ENCODE measurements at regions not wholly inside any gene's neighbourhood (a gene's known extent, or its start where the extent isn't known, plus 50 kb on each side); places are given as distances from the start of the nearest gene placed in this dataset.

DNA sequence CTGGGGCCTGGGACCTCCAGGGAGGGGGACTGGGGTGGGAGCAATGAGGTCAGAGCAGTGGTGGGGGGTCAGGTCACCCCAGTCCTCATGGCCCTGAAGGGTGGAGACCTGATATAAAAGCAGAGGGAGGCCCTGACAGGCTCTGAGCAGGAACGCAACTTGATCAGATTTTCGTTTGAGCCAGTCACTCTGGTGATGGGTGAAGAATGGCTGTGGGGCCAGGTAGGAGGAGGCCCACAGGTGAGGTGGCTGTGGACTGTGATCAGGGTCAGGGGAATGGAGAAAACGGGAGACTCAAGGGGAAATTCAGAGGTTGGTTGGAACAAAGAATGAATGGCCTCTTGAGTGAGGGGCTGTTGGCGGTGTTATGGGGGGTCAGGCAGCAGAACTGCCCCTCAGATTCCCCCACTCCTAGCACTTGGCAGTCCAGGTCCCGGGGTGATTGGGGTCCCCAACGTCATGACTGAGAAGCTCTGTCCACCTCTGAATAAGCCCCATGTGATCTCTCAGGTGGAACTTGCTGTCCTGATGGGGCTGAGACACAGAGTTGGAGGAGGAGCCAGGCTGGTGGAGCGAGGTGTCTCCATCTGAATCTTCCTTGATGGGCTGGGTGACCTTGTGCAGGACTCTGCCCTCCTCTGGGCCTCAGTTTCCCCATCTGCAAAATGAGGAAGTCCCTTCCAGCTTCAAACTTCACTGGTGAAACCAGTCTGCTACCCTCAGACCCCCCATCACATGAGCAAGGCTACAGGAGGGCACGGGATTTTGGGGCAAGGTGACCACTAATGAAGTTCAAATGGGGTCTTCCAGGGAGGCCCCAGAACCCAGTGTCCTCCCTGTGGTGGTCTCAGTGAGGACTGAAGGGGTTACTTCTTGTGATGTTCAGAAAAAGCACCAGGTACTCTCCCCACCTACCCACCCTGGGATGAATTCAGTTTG lies 683.0 kb downstream of the MATN1 start:
- no peak overlapping the region for H3K4me3 ChIP-seq (ENCODE audit: low read length)
- no peak for DNase-seq (ENCODE audit: low read depth)
- TF ChIP-seq, protein P1, sequence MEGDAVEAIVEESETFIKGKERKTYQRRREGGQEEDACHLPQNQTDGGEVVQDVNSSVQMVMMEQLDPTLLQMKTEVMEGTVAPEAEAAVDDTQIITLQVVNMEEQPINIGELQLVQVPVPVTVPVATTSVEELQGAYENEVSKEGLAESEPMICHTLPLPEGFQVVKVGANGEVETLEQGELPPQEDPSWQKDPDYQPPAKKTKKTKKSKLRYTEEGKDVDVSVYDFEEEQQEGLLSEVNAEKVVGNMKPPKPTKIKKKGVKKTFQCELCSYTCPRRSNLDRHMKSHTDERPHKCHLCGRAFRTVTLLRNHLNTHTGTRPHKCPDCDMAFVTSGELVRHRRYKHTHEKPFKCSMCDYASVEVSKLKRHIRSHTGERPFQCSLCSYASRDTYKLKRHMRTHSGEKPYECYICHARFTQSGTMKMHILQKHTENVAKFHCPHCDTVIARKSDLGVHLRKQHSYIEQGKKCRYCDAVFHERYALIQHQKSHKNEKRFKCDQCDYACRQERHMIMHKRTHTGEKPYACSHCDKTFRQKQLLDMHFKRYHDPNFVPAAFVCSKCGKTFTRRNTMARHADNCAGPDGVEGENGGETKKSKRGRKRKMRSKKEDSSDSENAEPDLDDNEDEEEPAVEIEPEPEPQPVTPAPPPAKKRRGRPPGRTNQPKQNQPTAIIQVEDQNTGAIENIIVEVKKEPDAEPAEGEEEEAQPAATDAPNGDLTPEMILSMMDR (IDR thresholded peaks at IDR 0.05; ENCODE audit: insufficient read depth, low read depth, low read length, missing control alignments), result no peak

DNA sequence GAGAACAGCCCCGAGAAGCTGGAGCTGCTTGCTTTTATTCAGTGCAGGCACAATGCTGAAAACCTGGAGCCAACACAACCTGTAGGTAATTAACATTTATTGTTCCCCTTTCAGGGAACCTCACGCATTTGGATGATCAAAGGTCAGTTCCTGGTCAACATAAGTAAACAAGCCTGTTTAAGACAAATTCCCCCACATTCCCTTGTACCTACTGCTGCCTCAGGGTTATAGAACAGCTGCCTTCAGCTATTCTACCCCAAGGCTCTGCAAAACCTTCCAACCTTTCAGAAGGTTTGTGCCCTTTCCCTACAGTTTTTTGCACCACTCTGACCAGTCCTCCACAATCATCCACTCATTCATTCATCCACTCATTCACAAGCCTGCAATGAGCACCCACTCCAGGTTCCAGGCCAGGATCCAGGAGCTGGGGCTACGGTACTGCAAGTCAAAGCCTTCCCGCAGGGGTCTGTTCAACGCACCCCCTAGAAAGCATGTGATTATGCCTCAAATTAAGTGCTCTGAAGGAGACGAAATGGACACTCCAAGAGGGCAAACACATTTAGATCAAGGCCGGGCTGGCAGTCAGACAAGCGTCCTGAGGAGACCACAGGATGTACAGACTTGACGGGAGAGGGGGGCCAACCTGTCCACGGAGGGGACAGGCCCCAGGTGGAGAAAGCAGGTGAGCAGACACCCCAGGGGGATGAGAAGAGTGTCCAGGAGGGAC lies 683.9 kb downstream of the MATN1 start:
- no peak for DNase-seq (ENCODE audit: low read depth)
- no peak overlapping the region for H3K4me3 ChIP-seq (ENCODE audit: low read length)
- TF ChIP-seq, protein P1 (IDR thresholded peaks at IDR 0.05; ENCODE audit: insufficient read depth, low read depth, low read length, missing control alignments), result no peak

DNA sequence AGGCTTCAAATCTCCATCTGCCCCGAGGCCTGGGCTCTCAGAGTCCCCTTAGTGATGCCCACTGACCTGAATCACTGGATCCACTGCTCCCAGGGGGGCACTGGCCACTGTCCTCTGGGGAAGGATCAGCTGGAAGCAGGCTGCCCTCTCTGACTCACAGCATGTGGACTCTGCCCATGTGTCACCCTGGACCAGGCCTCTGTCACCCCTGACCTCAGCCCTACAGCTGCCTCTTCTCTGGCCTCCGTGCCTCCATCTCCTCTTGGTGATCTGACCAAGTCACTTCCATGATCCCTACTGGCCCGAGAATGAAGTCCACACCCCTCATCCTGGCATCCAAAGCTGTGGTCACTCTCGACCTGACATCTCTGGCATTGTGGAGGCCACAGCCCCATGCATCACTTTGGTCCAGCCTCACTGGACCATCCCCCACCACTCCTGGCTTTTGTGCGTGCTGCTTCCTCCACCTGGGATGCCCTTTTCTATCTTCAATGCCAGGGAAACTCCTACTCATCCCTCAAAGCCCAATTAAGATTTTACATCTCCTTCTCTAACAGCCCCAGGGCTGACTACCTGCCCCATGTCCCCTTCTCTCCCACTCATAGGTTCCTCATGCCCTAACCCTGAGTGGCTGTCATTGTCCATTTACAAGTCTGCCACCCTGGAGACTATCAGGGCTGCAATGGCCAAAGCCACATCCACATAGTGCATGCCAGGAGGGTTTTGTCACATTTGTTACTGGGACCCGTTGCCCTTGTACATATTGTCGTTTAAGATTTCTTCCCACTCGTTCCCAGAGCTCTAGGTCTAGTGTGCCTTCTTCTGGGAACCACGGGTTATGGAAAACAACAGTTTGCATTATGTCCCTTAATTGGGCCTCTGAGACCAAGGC lies 685.0 kb downstream of the MATN1 start:
- DNase-seq (ENCODE audit: low read depth), result no peak
- H3K4me3 ChIP-seq (ENCODE audit: low read length), result no peak overlapping the region
- TF ChIP-seq, protein P1 (IDR thresholded peaks at IDR 0.05; ENCODE audit: insufficient read depth, low read depth, low read length, missing control alignments), result no peak

DNA sequence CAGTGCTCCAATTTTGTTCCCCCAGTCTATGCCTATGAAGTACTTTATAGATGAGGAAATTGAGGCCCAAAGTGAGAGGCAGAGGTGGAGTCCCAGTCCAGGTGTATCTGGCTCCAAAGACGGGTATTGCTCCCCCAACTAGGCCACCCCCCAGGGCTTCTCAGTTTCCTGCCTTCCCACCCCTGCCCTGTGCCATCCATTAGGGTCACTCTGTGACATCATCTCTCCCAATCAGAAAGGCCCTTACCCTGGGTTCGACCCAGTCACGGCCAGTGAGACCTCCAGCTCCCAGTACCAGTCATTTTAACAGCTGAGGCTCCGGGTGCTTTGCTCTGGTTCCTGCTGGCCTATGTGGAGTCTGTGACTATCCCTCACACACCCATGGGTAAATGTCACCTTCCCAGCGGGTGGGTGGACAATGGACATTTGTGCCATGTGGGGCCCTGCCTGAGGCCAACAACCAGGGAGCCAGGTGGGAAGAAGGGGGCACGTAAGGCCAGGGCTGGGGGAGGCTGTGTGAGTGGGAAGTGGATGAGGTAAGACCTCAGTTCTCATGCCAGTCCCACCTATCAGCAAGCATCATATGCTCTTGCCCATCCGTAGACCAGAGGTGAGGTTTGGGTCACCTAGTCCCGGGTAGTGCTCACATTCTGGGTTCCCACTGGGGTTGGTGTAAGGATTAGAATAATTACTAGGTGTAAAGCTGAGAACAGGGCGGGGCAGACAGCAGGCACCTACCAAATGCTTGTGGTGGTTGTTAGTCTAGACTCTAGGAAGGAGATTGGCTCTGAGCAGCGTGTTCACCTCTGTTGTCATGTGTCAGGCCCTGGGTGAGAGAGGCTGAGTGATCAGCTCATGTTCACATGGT lies 685.9 kb downstream of the MATN1 start:
- TF ChIP-seq, protein P1 (IDR thresholded peaks at IDR 0.05; ENCODE audit: insufficient read depth, low read depth, low read length, missing control alignments), result no peak
- DNase-seq (ENCODE audit: low read depth), result no peak
- no peak overlapping the region for H3K4me3 ChIP-seq (ENCODE audit: low read length)

DNA sequence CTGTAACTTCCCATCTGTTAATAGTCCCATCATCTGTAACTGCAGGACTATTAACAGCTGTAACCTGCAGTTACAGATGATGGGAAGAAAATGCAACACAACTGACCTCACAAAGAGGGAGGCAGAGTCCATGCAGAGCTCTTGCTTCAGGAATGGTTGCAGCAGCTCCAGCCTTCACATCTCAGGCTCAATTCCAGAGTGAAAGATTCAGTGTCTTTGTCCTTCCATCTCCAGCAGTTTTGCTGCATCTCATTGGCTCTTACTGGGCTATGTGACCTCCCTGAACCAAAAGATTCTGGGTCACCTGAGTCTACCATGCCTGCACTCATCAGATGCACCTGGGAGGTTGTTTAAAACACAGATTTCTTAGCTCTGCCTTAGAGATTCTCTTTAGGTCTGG lies 686.7 kb downstream of the MATN1 start:
- no peak for DNase-seq (ENCODE audit: low read depth)
- TF ChIP-seq, protein P1 (IDR thresholded peaks at IDR 0.05; ENCODE audit: insufficient read depth, low read depth, low read length, missing control alignments), result no peak

DNA sequence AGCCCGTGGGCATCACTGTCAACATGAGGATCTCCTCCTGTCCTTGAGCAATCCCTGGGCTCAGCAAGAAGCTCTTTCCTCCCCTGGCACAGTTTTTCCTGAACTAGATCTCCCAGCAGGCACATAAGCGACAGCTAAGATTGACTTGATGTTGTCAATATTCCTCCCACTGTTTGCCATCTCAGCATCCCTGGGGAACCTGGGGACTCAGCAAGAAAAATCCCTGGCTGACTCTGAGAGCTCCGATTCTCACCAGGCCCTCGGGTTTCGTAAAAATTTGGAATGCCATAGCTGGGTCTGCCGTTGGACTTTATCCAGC lies 687.2 kb downstream of the MATN1 start:
- DNase-seq (ENCODE audit: low read depth), result no peak
- H3K4me3 ChIP-seq (ENCODE audit: low read length), result no peak overlapping the region
- TF ChIP-seq, protein P1 (IDR thresholded peaks at IDR 0.05; ENCODE audit: insufficient read depth, low read depth, low read length, missing control alignments), result no peak

More for the DNA sequence above, 686.7 kb downstream of the MATN1 start:
- no peak overlapping the region for H3K4me3 ChIP-seq (ENCODE audit: low read length)

All from epithelial cell of esophagus (primary cell).